Liver (tissue), 3 donors: ENCODE measurements at regions not wholly inside any gene's neighbourhood (a gene's known extent, or its start where the extent isn't known, plus 50 kb on each side); places are given as distances from the start of the nearest gene placed in this dataset.

Experiments
- EGR1 ChIP-seq, 2 donors: IDR thresholded peaks; 2 replicates each; pipeline ENCODE4 v1.6.1; 2016 to 2018; ENCODE audit warnings: antibody characterized with exemption in 2 of 2, low read depth in 2 of 2
- FOXA2 ChIP-seq: IDR thresholded peaks from 2 replicates; pipeline ENCODE4 v1.6.1; 2016; ENCODE audit warnings: antibody characterized with exemption
- GABPA ChIP-seq, 2 donors: IDR thresholded peaks in 1 of 2; conservative IDR thresholded peaks in 1 of 2; 2 replicates each; pipeline ENCODE4 v1.6.1; 2016; ENCODE audit warnings: antibody characterized with exemption in 2 of 2, mild to moderate bottlenecking in 1 of 2, moderate library complexity in 1 of 2
- HNF4A ChIP-seq, 2 donors: conservative IDR thresholded peaks; 2 replicates each; pipeline ENCODE4 v1.6.1; 2016; ENCODE audit warnings: antibody characterized with exemption in 2 of 2, mild to moderate bottlenecking in 2 of 2
- JUND ChIP-seq, 2 donors: IDR thresholded peaks; 2 replicates each; pipeline ENCODE4 v1.6.1; 2016; ENCODE audit warnings: antibody characterized with exemption in 2 of 2
- NR2F2 ChIP-seq: IDR thresholded peaks from 2 replicates; pipeline ENCODE4 v1.6.1; 2016; ENCODE audit warnings: antibody characterized with exemption
- RAD21 ChIP-seq, 2 donors: IDR thresholded peaks; 2 replicates each; pipeline ENCODE4 v1.6.1; 2016; ENCODE audit warnings: antibody characterized with exemption in 2 of 2, mild to moderate bottlenecking in 2 of 2
- SP1 ChIP-seq: IDR thresholded peaks from 2 replicates; pipeline ENCODE4 v1.6.1; 2018; ENCODE audit warnings: antibody characterized with exemption, mild to moderate bottlenecking
- TAF1 ChIP-seq: conservative IDR thresholded peaks from 2 replicates; pipeline ENCODE4 v1.6.1; 2016; ENCODE audit warnings: antibody characterized with exemption, mild to moderate bottlenecking
- YY1 ChIP-seq: IDR thresholded peaks from 2 replicates; pipeline ENCODE4 v1.6.1; 2016; ENCODE audit warnings: antibody characterized with exemption, mild to moderate bottlenecking
- TF ChIP-seq, protein P1 (sequence below): fragments of 150-350 bp; IDR thresholded peaks from 2 replicates; pipeline ENCODE4 v1.5.1; 2017; ENCODE audit warnings: improper control_type of control experiment, low read depth, low read length; ENCODE audit not compliant: missing input control
- TF ChIP-seq, protein P2 (sequence below): IDR thresholded peaks from 2 replicates; pipeline ENCODE4 v1.6.1; 2016; ENCODE audit warnings: antibody characterized with exemption
- TF ChIP-seq, protein P3 (sequence below): IDR thresholded peaks from 2 replicates; pipeline ENCODE4 v1.6.1; 2016; ENCODE audit warnings: antibody characterized with exemption
- TF ChIP-seq, protein P4 (sequence below): IDR thresholded peaks from 2 replicates; pipeline ENCODE4 v1.6.1; 2016; ENCODE audit warnings: antibody characterized with exemption, mild to moderate bottlenecking
- donor health status: healthy.
- donor health status: healthy.

DNA sequence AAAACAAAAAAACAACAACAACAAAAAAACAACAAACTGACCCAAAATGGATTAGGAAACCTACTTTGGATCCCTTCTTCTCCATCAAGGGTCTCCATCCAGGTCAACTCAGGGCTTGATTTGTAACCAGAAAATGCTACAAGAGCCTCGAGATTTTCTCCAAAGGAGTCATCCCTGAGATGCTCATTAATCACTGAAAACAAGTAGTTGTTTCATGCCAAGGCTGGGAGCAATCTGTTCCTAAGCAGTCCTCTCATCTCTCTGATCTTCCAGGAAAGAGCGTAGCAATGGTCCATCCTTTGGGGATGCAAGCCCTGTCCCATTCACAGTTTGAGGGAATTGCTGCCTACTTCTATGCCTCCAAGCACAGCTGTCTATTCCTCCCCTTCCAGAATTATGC lies 203.0 kb upstream of the MAP3K1 start:
- TF ChIP-seq, protein P1, sequence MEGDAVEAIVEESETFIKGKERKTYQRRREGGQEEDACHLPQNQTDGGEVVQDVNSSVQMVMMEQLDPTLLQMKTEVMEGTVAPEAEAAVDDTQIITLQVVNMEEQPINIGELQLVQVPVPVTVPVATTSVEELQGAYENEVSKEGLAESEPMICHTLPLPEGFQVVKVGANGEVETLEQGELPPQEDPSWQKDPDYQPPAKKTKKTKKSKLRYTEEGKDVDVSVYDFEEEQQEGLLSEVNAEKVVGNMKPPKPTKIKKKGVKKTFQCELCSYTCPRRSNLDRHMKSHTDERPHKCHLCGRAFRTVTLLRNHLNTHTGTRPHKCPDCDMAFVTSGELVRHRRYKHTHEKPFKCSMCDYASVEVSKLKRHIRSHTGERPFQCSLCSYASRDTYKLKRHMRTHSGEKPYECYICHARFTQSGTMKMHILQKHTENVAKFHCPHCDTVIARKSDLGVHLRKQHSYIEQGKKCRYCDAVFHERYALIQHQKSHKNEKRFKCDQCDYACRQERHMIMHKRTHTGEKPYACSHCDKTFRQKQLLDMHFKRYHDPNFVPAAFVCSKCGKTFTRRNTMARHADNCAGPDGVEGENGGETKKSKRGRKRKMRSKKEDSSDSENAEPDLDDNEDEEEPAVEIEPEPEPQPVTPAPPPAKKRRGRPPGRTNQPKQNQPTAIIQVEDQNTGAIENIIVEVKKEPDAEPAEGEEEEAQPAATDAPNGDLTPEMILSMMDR: no peak
- TF ChIP-seq YY1: no peak
- TF ChIP-seq JUND (IDR thresholded peaks at IDR 0.05): no peak
- TF ChIP-seq, protein P2, sequence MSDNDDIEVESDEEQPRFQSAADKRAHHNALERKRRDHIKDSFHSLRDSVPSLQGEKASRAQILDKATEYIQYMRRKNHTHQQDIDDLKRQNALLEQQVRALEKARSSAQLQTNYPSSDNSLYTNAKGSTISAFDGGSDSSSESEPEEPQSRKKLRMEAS: no peak
- TF ChIP-seq, protein P3, sequence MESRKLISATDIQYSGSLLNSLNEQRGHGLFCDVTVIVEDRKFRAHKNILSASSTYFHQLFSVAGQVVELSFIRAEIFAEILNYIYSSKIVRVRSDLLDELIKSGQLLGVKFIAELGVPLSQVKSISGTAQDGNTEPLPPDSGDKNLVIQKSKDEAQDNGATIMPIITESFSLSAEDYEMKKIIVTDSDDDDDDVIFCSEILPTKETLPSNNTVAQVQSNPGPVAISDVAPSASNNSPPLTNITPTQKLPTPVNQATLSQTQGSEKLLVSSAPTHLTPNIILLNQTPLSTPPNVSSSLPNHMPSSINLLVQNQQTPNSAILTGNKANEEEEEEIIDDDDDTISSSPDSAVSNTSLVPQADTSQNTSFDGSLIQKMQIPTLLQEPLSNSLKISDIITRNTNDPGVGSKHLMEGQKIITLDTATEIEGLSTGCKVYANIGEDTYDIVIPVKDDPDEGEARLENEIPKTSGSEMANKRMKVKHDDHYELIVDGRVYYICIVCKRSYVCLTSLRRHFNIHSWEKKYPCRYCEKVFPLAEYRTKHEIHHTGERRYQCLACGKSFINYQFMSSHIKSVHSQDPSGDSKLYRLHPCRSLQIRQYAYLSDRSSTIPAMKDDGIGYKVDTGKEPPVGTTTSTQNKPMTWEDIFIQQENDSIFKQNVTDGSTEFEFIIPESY: no peak
- no peak for TF ChIP-seq TAF1
- TF ChIP-seq HNF4A (conservative IDR thresholded peaks at IDR 0.05): no peak
- TF ChIP-seq FOXA2: no peak
- TF ChIP-seq EGR1 (IDR thresholded peaks at IDR 0.05; ENCODE audit: low read depth in 2 of 2): no peak
- TF ChIP-seq RAD21 (IDR thresholded peaks at IDR 0.05): no peak
- TF ChIP-seq NR2F2: no peak
- no peak for TF ChIP-seq GABPA (IDR thresholded peaks at IDR 0.05 in 1 of 2, conservative IDR thresholded peaks at IDR 0.05 in 1 of 2)
- no peak for TF ChIP-seq SP1
- TF ChIP-seq, protein P4, sequence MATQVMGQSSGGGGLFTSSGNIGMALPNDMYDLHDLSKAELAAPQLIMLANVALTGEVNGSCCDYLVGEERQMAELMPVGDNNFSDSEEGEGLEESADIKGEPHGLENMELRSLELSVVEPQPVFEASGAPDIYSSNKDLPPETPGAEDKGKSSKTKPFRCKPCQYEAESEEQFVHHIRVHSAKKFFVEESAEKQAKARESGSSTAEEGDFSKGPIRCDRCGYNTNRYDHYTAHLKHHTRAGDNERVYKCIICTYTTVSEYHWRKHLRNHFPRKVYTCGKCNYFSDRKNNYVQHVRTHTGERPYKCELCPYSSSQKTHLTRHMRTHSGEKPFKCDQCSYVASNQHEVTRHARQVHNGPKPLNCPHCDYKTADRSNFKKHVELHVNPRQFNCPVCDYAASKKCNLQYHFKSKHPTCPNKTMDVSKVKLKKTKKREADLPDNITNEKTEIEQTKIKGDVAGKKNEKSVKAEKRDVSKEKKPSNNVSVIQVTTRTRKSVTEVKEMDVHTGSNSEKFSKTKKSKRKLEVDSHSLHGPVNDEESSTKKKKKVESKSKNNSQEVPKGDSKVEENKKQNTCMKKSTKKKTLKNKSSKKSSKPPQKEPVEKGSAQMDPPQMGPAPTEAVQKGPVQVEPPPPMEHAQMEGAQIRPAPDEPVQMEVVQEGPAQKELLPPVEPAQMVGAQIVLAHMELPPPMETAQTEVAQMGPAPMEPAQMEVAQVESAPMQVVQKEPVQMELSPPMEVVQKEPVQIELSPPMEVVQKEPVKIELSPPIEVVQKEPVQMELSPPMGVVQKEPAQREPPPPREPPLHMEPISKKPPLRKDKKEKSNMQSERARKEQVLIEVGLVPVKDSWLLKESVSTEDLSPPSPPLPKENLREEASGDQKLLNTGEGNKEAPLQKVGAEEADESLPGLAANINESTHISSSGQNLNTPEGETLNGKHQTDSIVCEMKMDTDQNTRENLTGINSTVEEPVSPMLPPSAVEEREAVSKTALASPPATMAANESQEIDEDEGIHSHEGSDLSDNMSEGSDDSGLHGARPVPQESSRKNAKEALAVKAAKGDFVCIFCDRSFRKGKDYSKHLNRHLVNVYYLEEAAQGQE: no peak
